ENCODE measurements at regions not wholly inside any gene's neighbourhood (a gene's known extent, or its start where the extent isn't known, plus 50 kb on each side); places are given as distances from the start of the nearest gene placed in this dataset.

DNA sequence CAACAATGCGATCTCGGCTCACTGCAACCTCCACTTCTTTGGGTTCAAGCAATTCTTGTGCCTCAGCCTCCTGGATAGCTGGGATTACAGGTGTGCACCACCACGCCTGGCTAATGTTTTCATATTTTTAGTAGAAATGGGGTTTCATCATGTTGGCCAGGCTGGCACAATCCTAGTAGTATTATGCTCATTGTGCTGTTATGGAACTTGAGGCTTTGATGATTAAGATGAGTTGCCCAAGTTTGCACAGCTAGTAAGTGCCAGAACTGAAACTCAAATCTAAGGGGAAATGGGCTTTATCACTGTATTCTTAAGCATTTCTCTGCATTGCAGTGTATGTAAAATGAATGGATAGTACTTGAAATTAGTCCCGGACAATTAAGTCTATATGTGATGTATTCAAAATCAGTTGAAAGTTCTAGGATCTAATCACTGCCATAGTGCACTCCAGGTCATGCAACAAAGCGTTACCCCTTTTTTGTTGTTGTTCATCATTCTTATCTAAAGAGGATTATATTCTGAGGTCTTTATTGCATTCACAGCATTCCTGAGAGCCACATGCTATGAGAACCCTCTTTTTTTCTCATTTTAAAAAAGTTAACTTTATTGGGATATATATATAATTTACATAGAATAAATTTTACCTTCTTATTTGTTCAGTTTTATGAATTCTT is 378.7 kb upstream of the CNTN6 start:
- no TSS peak for BruUV-seq (replicated peaks)
- no peaks in the 10 kb centered on the region for H3K9me2 ChIP-seq (ENCODE audit: insufficient read depth)
- H4K20me1 ChIP-seq (ENCODE audit: insufficient read depth), result no peaks in the 10 kb centered on the region
- peaks cover 6% of the 10 kb centered on the region; the same call in 1 of the 2 replicates for H3K4me1 ChIP-seq (replicated peaks; ENCODE audit: insufficient read depth)
- DNase-seq, result no peak
- CTCF ChIA-PET, result no interaction called here
- H3K27me3 ChIP-seq (ENCODE audit: insufficient read depth, low read depth), result no peaks in the 10 kb centered on the region
- no peak overlapping the region for H2AFZ ChIP-seq
- intact Hi-C loops (cut with micrococcal nuclease; ENCODE audit: unreplicated experiment), result no loop called here
- POLR2A ChIA-PET (ENCODE audit: unreplicated experiment), result no interaction called here
- TF ChIP-seq EZH2 (IDR thresholded peaks at IDR 0.05; ENCODE audit: low read depth), result no peak
- TF ChIP-seq, protein P1, sequence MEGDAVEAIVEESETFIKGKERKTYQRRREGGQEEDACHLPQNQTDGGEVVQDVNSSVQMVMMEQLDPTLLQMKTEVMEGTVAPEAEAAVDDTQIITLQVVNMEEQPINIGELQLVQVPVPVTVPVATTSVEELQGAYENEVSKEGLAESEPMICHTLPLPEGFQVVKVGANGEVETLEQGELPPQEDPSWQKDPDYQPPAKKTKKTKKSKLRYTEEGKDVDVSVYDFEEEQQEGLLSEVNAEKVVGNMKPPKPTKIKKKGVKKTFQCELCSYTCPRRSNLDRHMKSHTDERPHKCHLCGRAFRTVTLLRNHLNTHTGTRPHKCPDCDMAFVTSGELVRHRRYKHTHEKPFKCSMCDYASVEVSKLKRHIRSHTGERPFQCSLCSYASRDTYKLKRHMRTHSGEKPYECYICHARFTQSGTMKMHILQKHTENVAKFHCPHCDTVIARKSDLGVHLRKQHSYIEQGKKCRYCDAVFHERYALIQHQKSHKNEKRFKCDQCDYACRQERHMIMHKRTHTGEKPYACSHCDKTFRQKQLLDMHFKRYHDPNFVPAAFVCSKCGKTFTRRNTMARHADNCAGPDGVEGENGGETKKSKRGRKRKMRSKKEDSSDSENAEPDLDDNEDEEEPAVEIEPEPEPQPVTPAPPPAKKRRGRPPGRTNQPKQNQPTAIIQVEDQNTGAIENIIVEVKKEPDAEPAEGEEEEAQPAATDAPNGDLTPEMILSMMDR (conservative IDR thresholded peaks at IDR 0.05), result no peak
- no peak overlapping the region for H3K4me3 ChIP-seq
- H3K79me2 ChIP-seq (ENCODE audit: low read depth), result no peaks in the 10 kb centered on the region
- H3K27ac ChIP-seq, result peak overlapping the region; percentile 59; the same call in 1 of the 2 replicates
- no peak overlapping the region for H3K4me2 ChIP-seq
- H3K36me3 ChIP-seq (ENCODE audit: low read depth), result no peaks in the 10 kb centered on the region
- H3F3A ChIP-seq (ENCODE audit: insufficient read depth, low read depth), result no peaks in the 10 kb centered on the region
- no peaks in the 10 kb centered on the region for H3K9me3 ChIP-seq (ENCODE audit: insufficient read depth, low read depth)

DNA sequence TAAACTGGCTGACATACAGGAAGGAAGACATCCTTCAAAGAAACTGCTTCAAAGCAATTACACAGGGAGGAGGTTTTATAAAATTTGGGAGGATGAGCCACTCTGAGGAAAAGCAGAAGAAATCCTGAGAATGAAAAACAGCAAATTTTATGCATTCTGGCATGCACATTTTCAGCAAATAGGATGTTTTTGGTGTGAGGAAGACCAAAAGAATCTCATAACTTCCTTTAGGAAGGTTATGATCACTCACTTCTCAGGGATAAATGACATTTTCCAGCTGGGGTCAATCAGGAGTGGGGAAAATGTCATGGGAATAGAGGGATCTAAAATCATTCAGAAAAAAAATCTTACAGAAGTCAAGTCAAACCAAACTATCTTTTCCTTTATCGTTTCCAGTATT is 371.7 kb upstream of the CNTN6 start:
- Histone ChIP-seq H3F3A (ENCODE audit: insufficient read depth, low read depth) (no peaks in the 10 kb centered on the region), H3K27me3 (ENCODE audit: insufficient read depth, low read depth) (no peaks in the 10 kb centered on the region), H2AFZ (no peak overlapping the region), H3K9me2 (ENCODE audit: insufficient read depth) (no peaks in the 10 kb centered on the region), H3K4me2 (no peak overlapping the region), H3K4me3 (no peak overlapping the region), H3K79me2 (ENCODE audit: low read depth) (no peaks in the 10 kb centered on the region), H4K20me1 (ENCODE audit: insufficient read depth) (no peaks in the 10 kb centered on the region), H3K27ac (no peak overlapping the region), H3K36me3 (ENCODE audit: low read depth) (no peaks in the 10 kb centered on the region), H3K9me3 (ENCODE audit: insufficient read depth, low read depth) (no peaks in the 10 kb centered on the region), H3K4me1 (replicated peaks; ENCODE audit: insufficient read depth) (no peaks in the 10 kb centered on the region)
- intact Hi-C loops (cut with micrococcal nuclease; ENCODE audit: unreplicated experiment), result no loop called here
- CTCF ChIA-PET, result no interaction called here
- no peak for DNase-seq
- POLR2A ChIA-PET (ENCODE audit: unreplicated experiment), result no interaction called here
- no TSS peak for BruUV-seq (replicated peaks)
- TF ChIP-seq EZH2 (IDR thresholded peaks at IDR 0.05; ENCODE audit: low read depth), result no peak
- TF ChIP-seq, protein P1 (conservative IDR thresholded peaks at IDR 0.05), result no peak

DNA sequence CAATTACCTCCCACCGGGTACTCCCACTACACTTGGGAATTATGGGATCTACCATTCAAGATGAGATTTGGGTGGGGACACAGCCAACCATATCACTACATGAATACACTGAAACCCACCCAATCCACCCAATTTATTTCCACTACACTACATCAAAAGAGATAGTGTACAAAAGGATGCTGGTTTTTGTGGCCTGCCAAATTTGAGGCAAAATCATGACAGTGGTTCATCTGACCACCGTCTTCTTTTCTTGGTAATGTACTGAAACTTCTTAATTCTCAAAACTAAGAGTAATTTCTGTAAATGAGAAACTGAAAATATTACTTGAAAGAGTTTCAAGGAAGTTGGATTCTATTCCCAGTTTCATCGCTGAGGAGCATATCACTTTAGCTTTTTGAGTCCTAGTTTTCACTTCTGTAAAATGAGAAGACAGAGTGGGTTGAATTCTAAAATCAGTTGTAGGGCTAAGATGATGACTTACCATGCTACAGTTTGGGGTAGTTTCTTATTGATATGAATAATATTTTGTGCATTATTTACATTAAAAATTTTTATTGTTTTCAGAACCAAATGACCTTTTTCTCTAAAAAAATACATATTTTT is 360.4 kb upstream of the CNTN6 start:
- ChIA-PET POLR2A (ENCODE audit: unreplicated experiment) (no interaction called here), CTCF (no interaction called here)
- DNase-seq, result no peak
- H3K79me2 ChIP-seq (ENCODE audit: low read depth), result no peaks in the 10 kb centered on the region
- no peaks in the 10 kb centered on the region for H3K9me3 ChIP-seq (ENCODE audit: insufficient read depth, low read depth)
- no peak overlapping the region for H3K4me3 ChIP-seq
- H4K20me1 ChIP-seq (ENCODE audit: insufficient read depth), result no peaks in the 10 kb centered on the region
- no peak overlapping the region for H3K4me2 ChIP-seq
- no peaks in the 10 kb centered on the region for H3K9me2 ChIP-seq (ENCODE audit: insufficient read depth)
- H3K4me1 ChIP-seq (replicated peaks; ENCODE audit: insufficient read depth), result no peaks in the 10 kb centered on the region
- H3K36me3 ChIP-seq (ENCODE audit: low read depth), result no peaks in the 10 kb centered on the region
- intact Hi-C loops (cut with micrococcal nuclease; ENCODE audit: unreplicated experiment), result no loop called here
- no TSS peak for BruUV-seq (replicated peaks)
- no peaks in the 10 kb centered on the region for H3K27me3 ChIP-seq (ENCODE audit: insufficient read depth, low read depth)
- H2AFZ ChIP-seq, result no peak overlapping the region
- H3F3A ChIP-seq (ENCODE audit: insufficient read depth, low read depth), result no peaks in the 10 kb centered on the region
- no peak overlapping the region for H3K27ac ChIP-seq
- TF ChIP-seq, protein P1 (conservative IDR thresholded peaks at IDR 0.05), result no peak
- TF ChIP-seq EZH2 (IDR thresholded peaks at IDR 0.05; ENCODE audit: low read depth), result no peak
